ENCODE measurements at regions not wholly inside any gene's neighbourhood (a gene's known extent, or its start where the extent isn't known, plus 50 kb on each side); places are given as distances from the start of the nearest gene placed in this dataset.
"Not testable (repeated sequence)": the region's sequence is repeated elsewhere in the genome, so short reads cannot be mapped to it uniquely, and the experiment has no call there.

GRCh38 chr12:108425238-108425795 is 86.2 kb upstream of the CMKLR1 start:
- no peak for DNase-seq (ENCODE audit: low read depth in 2 of 2)

DNA sequence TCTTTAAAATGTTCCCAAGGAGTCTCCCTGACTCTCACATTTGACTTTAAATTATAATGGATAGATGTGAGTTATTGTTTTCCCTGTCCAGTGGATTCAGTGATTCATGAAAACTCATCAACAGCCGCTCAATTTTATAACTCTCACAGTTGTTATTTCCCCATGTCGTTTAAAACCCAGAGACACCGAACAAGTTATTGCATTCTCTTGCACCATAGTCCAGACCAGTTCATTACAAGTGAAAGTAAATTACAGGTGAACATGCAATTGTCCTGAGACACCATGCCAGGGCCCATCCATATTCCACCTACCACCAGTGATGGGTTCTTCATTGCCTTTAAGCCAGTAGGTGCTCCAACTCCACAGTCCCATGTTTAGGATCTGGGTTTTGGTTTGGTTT is 85.7 kb upstream of the CMKLR1 start:
- no peak for DNase-seq (ENCODE audit: low read depth in 2 of 2)
- H3K4me3 ChIP-seq (replicated peaks in 1 of 2; ENCODE audit: low read depth in 2 of 2, low read length in 2 of 2): no peak overlapping the region
- TF ChIP-seq, protein P1, sequence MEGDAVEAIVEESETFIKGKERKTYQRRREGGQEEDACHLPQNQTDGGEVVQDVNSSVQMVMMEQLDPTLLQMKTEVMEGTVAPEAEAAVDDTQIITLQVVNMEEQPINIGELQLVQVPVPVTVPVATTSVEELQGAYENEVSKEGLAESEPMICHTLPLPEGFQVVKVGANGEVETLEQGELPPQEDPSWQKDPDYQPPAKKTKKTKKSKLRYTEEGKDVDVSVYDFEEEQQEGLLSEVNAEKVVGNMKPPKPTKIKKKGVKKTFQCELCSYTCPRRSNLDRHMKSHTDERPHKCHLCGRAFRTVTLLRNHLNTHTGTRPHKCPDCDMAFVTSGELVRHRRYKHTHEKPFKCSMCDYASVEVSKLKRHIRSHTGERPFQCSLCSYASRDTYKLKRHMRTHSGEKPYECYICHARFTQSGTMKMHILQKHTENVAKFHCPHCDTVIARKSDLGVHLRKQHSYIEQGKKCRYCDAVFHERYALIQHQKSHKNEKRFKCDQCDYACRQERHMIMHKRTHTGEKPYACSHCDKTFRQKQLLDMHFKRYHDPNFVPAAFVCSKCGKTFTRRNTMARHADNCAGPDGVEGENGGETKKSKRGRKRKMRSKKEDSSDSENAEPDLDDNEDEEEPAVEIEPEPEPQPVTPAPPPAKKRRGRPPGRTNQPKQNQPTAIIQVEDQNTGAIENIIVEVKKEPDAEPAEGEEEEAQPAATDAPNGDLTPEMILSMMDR (IDR thresholded peaks at IDR 0.05; ENCODE audit: low read depth, low read length): no peak

More at GRCh38 chr12:108425238-108425795, 86.2 kb upstream of the CMKLR1 start:
- H3K4me3 ChIP-seq (replicated peaks in 1 of 2; ENCODE audit: low read depth in 2 of 2, low read length in 2 of 2): no peak overlapping the region
- TF ChIP-seq, protein P1 (IDR thresholded peaks at IDR 0.05; ENCODE audit: low read depth, low read length): no peak

GRCh38 chr12:108424026-108424425 is 84.9 kb upstream of the CMKLR1 start:
- H3K4me3 ChIP-seq (replicated peaks in 1 of 2; ENCODE audit: low read depth in 2 of 2, low read length in 2 of 2): no peak overlapping the region
- no peak for DNase-seq (ENCODE audit: low read depth in 2 of 2)
- TF ChIP-seq, protein P1 (IDR thresholded peaks at IDR 0.05; ENCODE audit: low read depth, low read length): no peak

- DNase-seq (ENCODE audit: low read depth in 2 of 2): no peak
- no peak overlapping the region for H3K4me3 ChIP-seq (replicated peaks in 1 of 2; ENCODE audit: low read depth in 2 of 2, low read length in 2 of 2)
These were observed 84.4 kb upstream of the CMKLR1 start for GRCh38 chr12:108423486-108423885.

DNA sequence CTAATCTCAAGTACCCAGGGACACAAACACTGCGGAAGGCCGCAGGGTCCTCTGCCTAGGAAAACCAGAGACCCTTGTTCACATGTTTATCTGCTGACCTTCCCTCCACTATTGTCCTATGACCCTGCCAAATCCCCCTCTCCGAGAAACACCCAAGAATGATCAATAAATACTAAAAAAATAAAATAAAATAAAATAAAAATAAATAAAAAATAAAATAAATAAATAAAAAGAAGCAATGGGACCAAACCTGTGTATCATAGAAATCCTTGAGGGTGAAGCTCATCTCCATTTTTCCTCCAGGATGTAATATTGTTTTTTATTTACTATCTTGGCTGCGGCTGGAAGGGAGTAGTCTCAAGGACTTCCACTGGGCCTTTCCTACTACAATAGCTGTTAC is 82.0 kb upstream of the CMKLR1 start:
- not testable (repeated sequence) for DNase-seq (ENCODE audit: low read depth in 2 of 2); H3K4me3 ChIP-seq (replicated peaks in 1 of 2; ENCODE audit: low read depth in 2 of 2, low read length in 2 of 2)

More at GRCh38 chr12:108423486-108423885, 84.4 kb upstream of the CMKLR1 start:
- TF ChIP-seq, protein P1 (IDR thresholded peaks at IDR 0.05; ENCODE audit: low read depth, low read length): no peak

DNA sequence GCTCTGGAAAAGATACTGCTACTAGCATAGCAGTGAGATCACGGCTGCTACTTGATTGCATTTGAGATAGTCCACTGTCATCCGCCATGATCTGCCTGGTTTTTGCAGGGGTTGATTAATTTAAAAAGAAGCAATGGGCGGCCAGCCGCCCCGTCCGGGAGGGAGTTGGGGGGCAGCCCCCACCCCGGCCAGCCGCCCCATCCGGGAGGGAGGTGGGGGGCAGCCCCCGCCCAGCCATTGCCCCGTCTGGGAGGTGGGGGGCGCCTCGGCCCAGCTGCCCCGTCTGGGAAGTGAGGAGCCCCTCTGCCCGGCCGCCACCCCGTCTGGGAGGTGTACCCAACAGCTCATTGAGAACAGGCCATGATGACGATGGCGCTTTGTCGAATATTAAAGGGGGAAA is 81.3 kb upstream of the CMKLR1 start:
- H3K4me3 ChIP-seq (replicated peaks in 1 of 2; ENCODE audit: low read depth in 2 of 2, low read length in 2 of 2): not testable (repeated sequence)

DNA sequence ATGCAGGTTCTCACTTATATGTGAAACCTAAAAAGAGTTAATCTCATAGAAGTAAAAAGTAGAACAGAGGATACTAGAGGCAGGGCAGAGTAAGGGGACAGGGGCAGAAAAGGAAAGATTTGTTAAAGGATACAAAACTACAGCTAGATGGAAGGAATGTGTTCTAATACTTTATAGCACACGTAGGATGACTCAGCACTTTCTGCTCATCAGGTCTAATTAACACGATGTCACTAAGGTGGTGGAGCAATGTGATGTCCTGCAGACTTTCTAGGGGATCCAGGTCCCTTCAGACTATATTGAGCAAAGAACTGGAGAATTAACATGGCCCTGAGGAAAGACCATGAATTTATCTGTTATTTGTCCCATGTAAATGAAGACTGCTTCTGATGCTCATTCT is 80.8 kb upstream of the CMKLR1 start:
- DNase-seq (ENCODE audit: low read depth in 2 of 2): no peak
- TF ChIP-seq, protein P1 (IDR thresholded peaks at IDR 0.05; ENCODE audit: low read depth, low read length): no peak

More for the DNA sequence above, 81.3 kb upstream of the CMKLR1 start:
- DNase-seq (ENCODE audit: low read depth in 2 of 2): not testable (repeated sequence)

DNA sequence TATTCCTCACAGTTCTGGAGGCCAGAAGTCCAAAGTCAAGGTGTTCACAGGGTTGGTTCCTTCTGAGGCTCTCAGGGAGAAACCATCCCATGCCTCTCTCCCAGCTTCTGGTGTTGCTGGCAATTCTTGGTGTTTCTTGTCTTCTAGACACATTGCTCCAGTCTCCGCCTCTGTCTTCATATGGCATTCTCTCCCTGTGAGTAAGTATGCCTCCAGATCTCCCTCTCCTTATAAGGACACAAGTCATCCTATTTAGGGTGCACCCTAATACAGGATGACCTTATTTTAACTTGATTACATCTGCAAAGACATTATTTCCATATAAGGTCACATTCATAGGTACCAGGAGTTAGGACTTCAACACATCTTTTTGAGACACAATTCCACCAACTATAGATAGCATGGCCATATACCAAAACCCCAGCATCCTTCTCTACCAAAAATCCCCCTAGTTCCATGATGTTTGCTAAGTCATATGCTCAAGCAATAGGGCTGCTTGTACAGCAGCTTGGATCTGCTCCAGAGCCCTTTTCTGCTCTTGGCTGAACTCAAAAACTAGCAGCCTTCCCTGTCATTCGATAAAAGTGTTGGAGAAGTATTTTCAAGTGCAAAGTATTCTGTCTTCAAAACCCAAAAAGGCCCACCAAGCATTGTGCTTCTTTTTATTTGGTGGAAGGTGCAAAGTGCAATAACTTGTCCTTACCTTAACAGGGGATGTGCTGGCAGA is 79.2 kb upstream of the CMKLR1 start:
- H3K4me3 ChIP-seq (replicated peaks in 1 of 2; ENCODE audit: low read depth in 2 of 2, low read length in 2 of 2): no peak overlapping the region
- TF ChIP-seq, protein P1 (IDR thresholded peaks at IDR 0.05; ENCODE audit: low read depth, low read length): no peak
- no peak for DNase-seq (ENCODE audit: low read depth in 2 of 2)

More for the DNA sequence above, 80.8 kb upstream of the CMKLR1 start:
- no peak overlapping the region for H3K4me3 ChIP-seq (replicated peaks in 1 of 2; ENCODE audit: low read depth in 2 of 2, low read length in 2 of 2)
